ENCODE measurements at regions not wholly inside any gene's neighbourhood (a gene's known extent, or its start where the extent isn't known, plus 50 kb on each side); places are given as distances from the start of the nearest gene placed in this dataset.

DNA sequence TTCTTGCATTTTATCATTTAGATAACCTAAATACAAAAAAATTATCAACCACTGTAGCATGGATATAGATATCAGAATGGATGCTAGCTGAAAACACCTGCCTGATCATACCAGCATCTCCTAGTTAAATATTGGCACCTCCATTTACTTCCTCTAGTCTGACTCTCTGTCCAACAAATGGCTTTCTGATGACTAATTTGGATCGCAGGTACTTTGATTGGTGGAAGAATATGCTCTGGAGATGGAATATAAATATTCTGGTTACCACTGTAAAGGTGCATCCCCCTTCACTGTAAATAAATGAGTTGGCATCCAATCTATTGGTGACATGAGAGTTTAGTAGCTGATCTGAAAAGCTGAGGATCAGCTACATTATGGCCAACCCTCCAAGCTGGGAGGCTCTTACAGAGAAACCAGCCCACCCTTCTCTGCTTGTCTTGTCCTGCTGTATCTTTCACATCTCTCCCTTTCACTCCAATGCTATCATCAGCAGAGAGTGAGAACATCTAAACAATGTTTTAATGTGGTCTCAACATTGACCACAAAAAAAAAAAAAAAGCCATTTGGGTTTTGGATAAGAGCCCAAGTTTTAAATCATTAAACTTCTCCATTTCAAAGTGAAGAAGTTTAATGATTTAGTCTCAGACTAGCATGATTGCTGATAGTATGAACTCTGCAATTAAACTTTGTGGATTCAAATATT lies 90.5 kb downstream of the PMAIP1 start:
- peaks cover 2% of the 10 kb centered on the region for H3K27me3 ChIP-seq (ENCODE audit: control insufficient read depth, insufficient read depth, low read length)
- FAIRE-seq = no peak
- TF ChIP-seq, protein P1, sequence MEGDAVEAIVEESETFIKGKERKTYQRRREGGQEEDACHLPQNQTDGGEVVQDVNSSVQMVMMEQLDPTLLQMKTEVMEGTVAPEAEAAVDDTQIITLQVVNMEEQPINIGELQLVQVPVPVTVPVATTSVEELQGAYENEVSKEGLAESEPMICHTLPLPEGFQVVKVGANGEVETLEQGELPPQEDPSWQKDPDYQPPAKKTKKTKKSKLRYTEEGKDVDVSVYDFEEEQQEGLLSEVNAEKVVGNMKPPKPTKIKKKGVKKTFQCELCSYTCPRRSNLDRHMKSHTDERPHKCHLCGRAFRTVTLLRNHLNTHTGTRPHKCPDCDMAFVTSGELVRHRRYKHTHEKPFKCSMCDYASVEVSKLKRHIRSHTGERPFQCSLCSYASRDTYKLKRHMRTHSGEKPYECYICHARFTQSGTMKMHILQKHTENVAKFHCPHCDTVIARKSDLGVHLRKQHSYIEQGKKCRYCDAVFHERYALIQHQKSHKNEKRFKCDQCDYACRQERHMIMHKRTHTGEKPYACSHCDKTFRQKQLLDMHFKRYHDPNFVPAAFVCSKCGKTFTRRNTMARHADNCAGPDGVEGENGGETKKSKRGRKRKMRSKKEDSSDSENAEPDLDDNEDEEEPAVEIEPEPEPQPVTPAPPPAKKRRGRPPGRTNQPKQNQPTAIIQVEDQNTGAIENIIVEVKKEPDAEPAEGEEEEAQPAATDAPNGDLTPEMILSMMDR (IDR thresholded peaks at IDR 0.05; ENCODE audit: insufficient read depth, low read length, severe bottlenecking) = no peak
- no peaks in the 10 kb centered on the region for H3K36me3 ChIP-seq (ENCODE audit: control insufficient read depth, insufficient read depth, low read length)
- DNase-seq (ENCODE audit: low read depth) = no peak
- H3K4me3 ChIP-seq (ENCODE audit: low read depth, low read length) = no peak overlapping the region

DNA sequence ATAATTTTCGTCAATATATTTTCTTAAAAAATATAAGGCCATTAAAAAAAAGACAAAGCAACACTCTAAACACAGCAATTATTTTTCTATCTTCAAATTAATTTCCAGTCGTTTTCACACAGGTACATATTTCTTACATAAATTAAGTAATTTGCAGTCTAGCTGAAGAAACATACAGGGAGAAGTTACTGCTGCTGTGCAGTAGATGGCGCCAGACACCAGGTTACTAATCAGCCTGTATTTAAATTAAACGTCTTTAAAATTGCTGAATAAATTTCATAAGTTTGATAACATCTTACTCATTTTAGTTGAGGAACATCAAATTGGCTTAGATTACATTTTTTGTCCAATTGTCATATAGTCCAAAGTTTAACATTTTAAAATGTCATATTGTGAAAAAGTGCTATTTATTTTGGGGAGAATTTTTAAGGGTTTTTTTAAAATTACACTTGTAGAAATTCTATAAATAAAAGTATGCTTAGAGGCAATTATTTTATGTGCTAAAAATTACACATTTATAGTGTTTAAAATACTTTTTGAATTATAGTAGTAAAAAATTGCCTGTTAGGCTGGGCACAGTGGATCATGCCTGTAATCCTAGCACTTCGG lies 88.4 kb downstream of the PMAIP1 start:
- no peak overlapping the region for H3K4me3 ChIP-seq (ENCODE audit: low read depth, low read length)
- no peaks in the 10 kb centered on the region for H3K36me3 ChIP-seq (ENCODE audit: control insufficient read depth, insufficient read depth, low read length)
- DNase-seq (ENCODE audit: low read depth) = peak; percentile 59
- TF ChIP-seq, protein P1 (IDR thresholded peaks at IDR 0.05; ENCODE audit: insufficient read depth, low read length, severe bottlenecking) = peak; percentile 63
- H3K27me3 ChIP-seq (ENCODE audit: control insufficient read depth, insufficient read depth, low read length) = no peaks in the 10 kb centered on the region
- FAIRE-seq = no peak

DNA sequence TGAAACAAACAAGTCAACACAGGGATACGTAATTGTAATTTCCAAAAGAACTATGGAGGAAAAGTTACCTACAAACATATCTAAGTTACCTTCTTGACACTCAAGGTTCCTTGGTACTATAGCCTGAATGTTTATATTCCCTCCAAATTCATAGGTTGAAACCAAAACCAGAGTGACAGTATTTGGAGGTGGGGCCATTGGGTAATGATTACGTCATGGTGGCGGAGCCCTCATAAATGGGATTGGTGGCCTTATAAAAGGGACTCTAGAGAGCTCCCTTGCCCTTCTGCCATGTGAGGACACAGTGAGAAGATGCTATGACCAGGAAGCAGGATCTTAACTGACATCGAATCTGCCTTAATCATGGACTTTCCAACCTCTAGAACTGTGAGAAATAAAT lies 87.3 kb downstream of the PMAIP1 start:
- Histone ChIP-seq H3K27me3 (ENCODE audit: control insufficient read depth, insufficient read depth, low read length) (no peaks in the 10 kb centered on the region), H3K36me3 (ENCODE audit: control insufficient read depth, insufficient read depth, low read length) (no peaks in the 10 kb centered on the region), H3K4me3 (ENCODE audit: low read depth, low read length) (no peak overlapping the region)
- TF ChIP-seq, protein P1 (IDR thresholded peaks at IDR 0.05; ENCODE audit: insufficient read depth, low read length, severe bottlenecking) = no peak
- DNase-seq (ENCODE audit: low read depth) = no peak
- no peak for FAIRE-seq

DNA sequence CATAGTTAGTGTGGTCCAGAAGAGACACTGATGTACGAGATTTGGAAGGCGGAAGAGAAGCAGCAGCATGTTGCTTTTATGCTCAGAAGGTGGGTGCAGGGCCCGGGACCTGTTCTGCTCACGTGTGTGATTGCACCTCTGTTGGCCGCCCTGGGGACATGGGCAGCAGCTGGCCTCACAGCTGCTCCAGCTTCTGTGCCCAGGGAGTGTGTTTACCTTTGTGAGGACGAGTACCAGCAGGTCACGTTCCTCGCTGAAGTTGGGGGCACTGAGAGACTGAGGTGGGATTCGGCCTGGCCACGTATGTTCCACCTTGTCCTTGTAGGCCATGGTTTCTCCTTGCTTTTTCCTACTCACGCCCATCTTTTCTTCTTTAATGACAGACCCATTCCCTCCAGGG lies 86.3 kb downstream of the PMAIP1 start:
- TF ChIP-seq, protein P1 (IDR thresholded peaks at IDR 0.05; ENCODE audit: insufficient read depth, low read length, severe bottlenecking) = no peak
- no peaks in the 10 kb centered on the region for H3K36me3 ChIP-seq (ENCODE audit: control insufficient read depth, insufficient read depth, low read length)
- H3K4me3 ChIP-seq (ENCODE audit: low read depth, low read length) = no peak overlapping the region
- FAIRE-seq (no peak), DNase-seq (ENCODE audit: low read depth) (no peak)
- no peaks in the 10 kb centered on the region for H3K27me3 ChIP-seq (ENCODE audit: control insufficient read depth, insufficient read depth, low read length)

DNA sequence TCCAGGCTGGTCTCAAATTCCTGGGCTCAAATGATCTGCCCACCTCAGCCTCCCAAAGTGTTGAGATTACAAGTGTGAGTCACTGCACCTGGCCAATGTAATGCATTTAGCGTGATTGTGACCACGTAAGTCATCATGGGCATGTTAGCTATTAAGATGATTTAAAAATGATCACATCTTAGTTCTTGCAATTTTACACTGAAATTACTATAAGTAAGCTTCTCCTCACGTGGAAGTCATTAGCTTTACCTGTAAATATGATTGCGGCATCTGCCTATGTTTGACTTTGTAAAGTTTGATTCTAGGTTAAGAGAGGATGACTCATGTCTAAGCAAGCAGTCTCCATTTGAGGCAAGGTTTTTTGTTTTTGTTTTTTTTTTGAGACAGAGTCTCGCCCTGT lies 85.5 kb downstream of the PMAIP1 start:
- Histone ChIP-seq H3K4me3 (ENCODE audit: low read depth, low read length) (no peak overlapping the region), H3K36me3 (ENCODE audit: control insufficient read depth, insufficient read depth, low read length) (no peaks in the 10 kb centered on the region), H3K27me3 (ENCODE audit: control insufficient read depth, insufficient read depth, low read length) (no peaks in the 10 kb centered on the region)
- peak; percentile 81 for DNase-seq (ENCODE audit: low read depth)
- TF ChIP-seq, protein P1 (IDR thresholded peaks at IDR 0.05; ENCODE audit: insufficient read depth, low read length, severe bottlenecking) = no peak
- no peak for FAIRE-seq

Data from bronchial epithelial cell (primary cell).